ENCODE measurements at regions not wholly inside any gene's neighbourhood (a gene's known extent, or its start where the extent isn't known, plus 50 kb on each side); places are given as distances from the start of the nearest gene placed in this dataset.

GRCh38 chr1:189036628-189037027 lies 1441.0 kb downstream of the BRINP3 start:
- no peak overlapping the region for H3K4me3 Mint-ChIP-seq
- H3K36me3 Mint-ChIP-seq = no peaks in the 10 kb centered on the region
- TF ChIP-seq CTCF (conservative IDR thresholded peaks at IDR 0.05) = no peak
- no peaks in the 10 kb centered on the region for H3K9me3 Mint-ChIP-seq
- H3K27ac Mint-ChIP-seq = no peak overlapping the region
- no peak for DNase-seq (ENCODE audit: extremely low spot score, unreplicated experiment)
- H3K27me3 Mint-ChIP-seq = no peaks in the 10 kb centered on the region
- no peaks in the 10 kb centered on the region for H3K4me1 Mint-ChIP-seq (ENCODE audit: unreplicated experiment)

GRCh38 chr1:189046127-189046526 lies 1431.5 kb downstream of the BRINP3 start:
- no peak for TF ChIP-seq CTCF (conservative IDR thresholded peaks at IDR 0.05)
- DNase-seq (ENCODE audit: extremely low spot score, unreplicated experiment) = no peak
- Mint-ChIP-seq H3K27ac (no peak overlapping the region), H3K27me3 (no peaks in the 10 kb centered on the region), H3K36me3 (no peaks in the 10 kb centered on the region), H3K4me3 (no peak overlapping the region), H3K9me3 (no peaks in the 10 kb centered on the region), H3K4me1 (ENCODE audit: unreplicated experiment) (no peaks in the 10 kb centered on the region)

GRCh38 chr1:189084811-189085210 lies 1392.9 kb downstream of the BRINP3 start:
- Mint-ChIP-seq H3K4me3 (no peak overlapping the region), H3K4me1 (ENCODE audit: unreplicated experiment) (no peaks in the 10 kb centered on the region), H3K27ac (no peak overlapping the region), H3K36me3 (no peaks in the 10 kb centered on the region), H3K9me3 (no peaks in the 10 kb centered on the region), H3K27me3 (no peaks in the 10 kb centered on the region)
- no peak for DNase-seq (ENCODE audit: extremely low spot score, unreplicated experiment)
- no peak for TF ChIP-seq CTCF (conservative IDR thresholded peaks at IDR 0.05)

- Mint-ChIP-seq H3K4me1 (ENCODE audit: unreplicated experiment) (no peaks in the 10 kb centered on the region), H3K4me3 (no peak overlapping the region), H3K9me3 (no peaks in the 10 kb centered on the region), H3K27ac (no peak overlapping the region), H3K27me3 (no peaks in the 10 kb centered on the region), H3K36me3 (no peaks in the 10 kb centered on the region)
- no peak for TF ChIP-seq CTCF (conservative IDR thresholded peaks at IDR 0.05)
- no peak for DNase-seq (ENCODE audit: extremely low spot score, unreplicated experiment)
These were observed 1373.7 kb downstream of the BRINP3 start for GRCh38 chr1:189103956-189104355.

- Mint-ChIP-seq H3K27ac (no peak overlapping the region), H3K36me3 (no peaks in the 10 kb centered on the region), H3K27me3 (no peaks in the 10 kb centered on the region), H3K4me3 (no peak overlapping the region), H3K9me3 (no peaks in the 10 kb centered on the region), H3K4me1 (ENCODE audit: unreplicated experiment) (no peaks in the 10 kb centered on the region)
- no peak for DNase-seq (ENCODE audit: extremely low spot score, unreplicated experiment)
- TF ChIP-seq CTCF (conservative IDR thresholded peaks at IDR 0.05) = no peak
These were observed 1360.4 kb downstream of the BRINP3 start for GRCh38 chr1:189117072-189117770.

GRCh38 chr1:189121941-189122340 lies 1355.7 kb downstream of the BRINP3 start:
- no peaks in the 10 kb centered on the region for H3K4me1 Mint-ChIP-seq (ENCODE audit: unreplicated experiment)
- no peaks in the 10 kb centered on the region for H3K36me3 Mint-ChIP-seq
- no peak for DNase-seq (ENCODE audit: extremely low spot score, unreplicated experiment)
- no peaks in the 10 kb centered on the region for H3K27me3 Mint-ChIP-seq
- H3K27ac Mint-ChIP-seq = no peak overlapping the region
- no peak for TF ChIP-seq CTCF (conservative IDR thresholded peaks at IDR 0.05)
- H3K4me3 Mint-ChIP-seq = no peak overlapping the region
- H3K9me3 Mint-ChIP-seq = peaks cover 4% of the 10 kb centered on the region

Measured in type B pancreatic cell (in vitro differentiated cells).